HepG2 (cell line): ENCODE measurements at regions not wholly inside any gene's neighbourhood (a gene's known extent, or its start where the extent isn't known, plus 50 kb on each side); places are given as distances from the start of the nearest gene placed in this dataset.

Experiments used
- ATAC-seq: fragments of 200-7000 bp; cut with Tn5 transposase; 3 replicates; pipeline ENCODE4 v1.9.1; 2020; ENCODE audit warnings: mild to moderate bottlenecking, moderate library complexity
- BruUV-seq: library from RNA; stranded (reverse); fragments of 400-500 nt; replicated peaks from 2 replicates; lab custom pipeline; 2021; lab: Mats Ljungman, UMichigan
- CTCF ChIA-PET: fragments of 300-600 bp; formaldehyde crosslinking; extraction: SDS; loops from one replicate; lab custom pipeline; 2021; ENCODE audit warnings: low total read pairs, inconsistent platforms, low intra/inter-chr PET ratio; lab: Yijun Ruan, JAX
- POLR2A ChIA-PET: fragments of 350-600 bp; sonication (Branson Sonifier 250); formaldehyde crosslinking; loops from one replicate; lab custom pipeline; 2020; ENCODE audit warnings: antibody characterized with exemption, inconsistent platforms; lab: Yijun Ruan, JAX
- DNase-seq: peaks from one replicate; pipeline ENCODE4 v3.0.0-alpha.2; 2015; ENCODE audit warnings: low spot score
- FAIRE-seq: peaks from 3 replicates; lab custom pipeline; 2011; peaks lifted over from hg19 to GRCh38; lab: Jason Lieb, UNC
- H2AFZ ChIP-seq: one replicate; pipeline ENCODE4 v1.6.1; 2011; ENCODE audit warnings: low read length, inconsistent platforms
- H3K27ac ChIP-seq: fragments of 300-600 bp; 3 replicates; pipeline ENCODE4 v1.8.0; 2011; ENCODE audit warnings: mixed run types, mild to moderate bottlenecking, mixed read lengths, low read length, inconsistent platforms; ENCODE audit not compliant: insufficient read depth; ENCODE audit errors: extremely low read length
- H3K27me3 ChIP-seq, 2 experiments: fragments of 200-600 bp in 1 of 2; 2 replicates in 1 of 2; 3 replicates in 1 of 2; pipeline versions ENCODE4 v1.6.0 to v1.8.0; 2011; ENCODE audit warnings: low read length in 2 of 2, mild to moderate bottlenecking in 2 of 2, moderate library complexity in 2 of 2, inconsistent platforms in 1 of 2; ENCODE audit not compliant: insufficient read depth in 2 of 2, control insufficient read depth in 1 of 2
- H3K36me3 ChIP-seq, 2 experiments: fragments of 200-600 bp in 1 of 2; replicated peaks in 1 of 2; 2 replicates in 1 of 2; 3 replicates in 1 of 2; pipeline versions ENCODE4 v1.5.1 to v1.8.0; 2011; ENCODE audit warnings: low read length in 2 of 2, inconsistent platforms in 1 of 2; ENCODE audit not compliant: insufficient read depth in 2 of 2, control insufficient read depth in 1 of 2
- H3K4me1 ChIP-seq: 2 replicates; pipeline ENCODE4 v1.5.1; 2012; ENCODE audit warnings: low read length, inconsistent platforms; ENCODE audit not compliant: insufficient read depth
- H3K4me2 ChIP-seq: 2 replicates; pipeline ENCODE4 v1.6.0; 2011; ENCODE audit warnings: low read depth, low read length, inconsistent platforms
- H3K4me3 ChIP-seq, 3 experiments: fragments of 200-600 bp in 1 of 3; sonication (generic), shearing (Covaris generic) in 1 of 3; replicated peaks in 1 of 3; 2 replicates each; pipeline ENCODE4 v1.5.1; 2011 to 2016; ENCODE audit warnings: low read length in 3 of 3, inconsistent platforms in 2 of 3, low read depth in 2 of 3, mild to moderate bottlenecking in 2 of 3, control low read depth in 1 of 3, mixed read lengths in 1 of 3; ENCODE audit not compliant: insufficient read depth in 1 of 3
- H3K79me2 ChIP-seq: one replicate; pipeline ENCODE4 v1.6.1; 2011; ENCODE audit warnings: low read length, inconsistent platforms; ENCODE audit not compliant: insufficient read depth
- H3K9ac ChIP-seq: 2 replicates; pipeline ENCODE4 v1.6.0; 2011; ENCODE audit warnings: mild to moderate bottlenecking, low read depth, low read length, inconsistent platforms; ENCODE audit not compliant: insufficient read depth
- H3K9me3 ChIP-seq: 2 replicates; pipeline ENCODE4 v1.5.1; 2012; ENCODE audit warnings: mild to moderate bottlenecking, low read length
- H4K20me1 ChIP-seq: 2 replicates; pipeline ENCODE4 v1.6.0; 2011; ENCODE audit warnings: inconsistent platforms, mild to moderate bottlenecking, low read length, moderate library complexity; ENCODE audit not compliant: insufficient read depth
- DNMT3B ChIP-seq: conservative IDR thresholded peaks from 2 replicates; pipeline ENCODE4 v1.6.1; 2016; ENCODE audit warnings: missing biosample characterization, control low read depth
- DRAP1 ChIP-seq: IDR thresholded peaks from 2 replicates; pipeline ENCODE4 v1.6.1; 2016; ENCODE audit warnings: missing genetic modification reagents, missing compliant biosample characterization
- HCFC1 ChIP-seq: fragments of 150-350 bp; IDR thresholded peaks from 2 replicates; pipeline ENCODE4 v1.6.1; 2014; ENCODE audit warnings: low read depth, low read length
- KDM6A ChIP-seq: IDR thresholded peaks from 2 replicates; pipeline ENCODE4 v1.6.1; 2016; ENCODE audit warnings: low read depth
- SSRP1 ChIP-seq: IDR thresholded peaks from 2 replicates; pipeline ENCODE4 v1.6.1; 2016; ENCODE audit warnings: control low read depth
- ZNF446 ChIP-seq: sonication (generic); formaldehyde crosslinking; IDR thresholded peaks from 2 replicates; pipeline ENCODE4 v1.5.0; 2020; ENCODE audit warnings: mild to moderate bottlenecking, missing genetic modification reagents
- ZNF530 ChIP-seq: sonication (generic); formaldehyde crosslinking; IDR thresholded peaks from 2 replicates; pipeline ENCODE4 v1.5.0; 2020; ENCODE audit warnings: low read depth, mild to moderate bottlenecking, missing genetic modification reagents
- ZNF747 ChIP-seq: sonication (generic); formaldehyde crosslinking; IDR thresholded peaks from 2 replicates; pipeline ENCODE4 v1.8.1; 2023; ENCODE audit warnings: missing genetic modification reagents, mild to moderate bottlenecking, borderline replicate concordance
- WGBS: methylation state at CpG from one replicate; pipeline ENCODE4 v1.1.6; 2017; ENCODE audit warnings: low lambda C conversion rate; 5-methylcytosine and 5-hydroxymethylcytosine counted together
- in situ Hi-C: cut with HindIII; loops from 2 replicates; pipeline ENCODE4 v1.10.0; 2017; ENCODE audit warnings: low pct_unique_long_range_greater_than_20kb; ENCODE audit not compliant: extremely low pct_ligation_motif_present
- intact Hi-C: fragments of 100-400 bp; cut with micrococcal nuclease; formaldehyde crosslinking; loops from one replicate; pipeline ENCODE4 v1.10.0; 2022; ENCODE audit not compliant: unreplicated experiment
- TF ChIP-seq, protein P1 (sequence below): sonication (generic); formaldehyde crosslinking; conservative IDR thresholded peaks from 2 replicates; pipeline ENCODE4 v1.4.0; 2020; ENCODE audit warnings: missing genetic modification reagents

DNA sequence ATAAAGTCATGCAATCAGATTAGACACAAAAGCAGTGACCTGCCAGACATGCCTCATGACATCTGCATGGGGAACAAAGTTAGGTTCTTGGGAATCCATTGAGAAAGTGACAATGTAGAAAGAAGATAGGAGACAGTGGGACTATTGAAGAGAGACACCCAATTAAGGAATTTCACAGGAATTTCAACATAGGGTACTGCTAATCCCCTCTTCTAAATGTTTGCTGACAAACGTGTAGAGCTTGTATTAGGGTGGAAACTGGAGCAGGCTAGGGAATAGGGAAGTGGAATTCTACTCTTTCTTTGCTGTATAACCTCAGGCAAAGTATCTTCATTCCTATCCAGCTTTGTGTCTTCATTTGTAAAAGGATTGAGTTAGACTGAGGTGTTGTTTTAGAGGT is 409.4 kb upstream of the SASH1 start:
- FAIRE-seq (no peak), ATAC-seq (no peak), DNase-seq (no peak)
- H3K4me3 ChIP-seq = no peak overlapping the region
- no peak overlapping the region for H3K4me2 ChIP-seq
- POLR2A ChIA-PET = no interaction called here
- intact Hi-C loops = no loop called here
- 9% methylated on average over 1 of the region's 1 CpG for WGBS
- TF ChIP-seq HCFC1 (no peak), ZNF530 (CRISPR knock-in tag) (no peak), DRAP1 (CRISPR knock-in tag) (no peak), ZNF446 (CRISPR knock-in tag) (no peak), SSRP1 (CRISPR knock-in tag) (no peak), ZNF747 (CRISPR knock-in tag) (no peak), DNMT3B (no peak), KDM6A (CRISPR knock-in tag) (no peak)
- TF ChIP-seq, protein P1, sequence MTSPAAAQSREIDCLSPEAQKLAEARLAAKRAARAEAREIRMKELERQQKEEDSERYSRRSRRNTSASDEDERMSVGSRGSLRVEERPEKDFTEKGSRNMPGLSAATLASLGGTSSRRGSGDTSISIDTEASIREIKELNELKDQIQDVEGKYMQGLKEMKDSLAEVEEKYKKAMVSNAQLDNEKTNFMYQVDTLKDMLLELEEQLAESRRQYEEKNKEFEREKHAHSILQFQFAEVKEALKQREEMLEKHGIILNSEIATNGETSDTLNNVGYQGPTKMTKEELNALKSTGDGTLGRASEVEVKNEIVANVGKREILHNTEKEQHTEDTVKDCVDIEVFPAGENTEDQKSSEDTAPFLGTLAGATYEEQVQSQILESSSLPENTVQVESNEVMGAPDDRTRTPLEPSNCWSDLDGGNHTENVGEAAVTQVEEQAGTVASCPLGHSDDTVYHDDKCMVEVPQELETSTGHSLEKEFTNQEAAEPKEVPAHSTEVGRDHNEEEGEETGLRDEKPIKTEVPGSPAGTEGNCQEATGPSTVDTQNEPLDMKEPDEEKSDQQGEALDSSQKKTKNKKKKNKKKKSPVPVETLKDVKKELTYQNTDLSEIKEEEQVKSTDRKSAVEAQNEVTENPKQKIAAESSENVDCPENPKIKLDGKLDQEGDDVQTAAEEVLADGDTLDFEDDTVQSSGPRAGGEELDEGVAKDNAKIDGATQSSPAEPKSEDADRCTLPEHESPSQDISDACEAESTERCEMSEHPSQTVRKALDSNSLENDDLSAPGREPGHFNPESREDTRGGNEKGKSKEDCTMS (CRISPR knock-in tag) = no peak
- H3K79me2 ChIP-seq = no peaks in the 10 kb centered on the region
- CTCF ChIA-PET = no interaction called here
- H3K9me3 ChIP-seq = peaks cover 7% of the 10 kb centered on the region; the same call in 1 of the 2 replicates
- no peak overlapping the region for H2AFZ ChIP-seq
- peaks cover 7% of the 10 kb centered on the region; the same call in 1 of the 2 replicates for H3K4me1 ChIP-seq
- H3K27me3 ChIP-seq = no peaks in the 10 kb centered on the region
- no peak overlapping the region for H3K27ac ChIP-seq
- H3K36me3 ChIP-seq = no peaks in the 10 kb centered on the region
- H3K9ac ChIP-seq = no peak overlapping the region
- in situ Hi-C loops = no loop called here
- H4K20me1 ChIP-seq = no peaks in the 10 kb centered on the region
- no TSS peak for BruUV-seq
